ENCODE measurements at regions not wholly inside any gene's neighbourhood (a gene's known extent, or its start where the extent isn't known, plus 50 kb on each side); places are given as distances from the start of the nearest gene placed in this dataset.

DNA sequence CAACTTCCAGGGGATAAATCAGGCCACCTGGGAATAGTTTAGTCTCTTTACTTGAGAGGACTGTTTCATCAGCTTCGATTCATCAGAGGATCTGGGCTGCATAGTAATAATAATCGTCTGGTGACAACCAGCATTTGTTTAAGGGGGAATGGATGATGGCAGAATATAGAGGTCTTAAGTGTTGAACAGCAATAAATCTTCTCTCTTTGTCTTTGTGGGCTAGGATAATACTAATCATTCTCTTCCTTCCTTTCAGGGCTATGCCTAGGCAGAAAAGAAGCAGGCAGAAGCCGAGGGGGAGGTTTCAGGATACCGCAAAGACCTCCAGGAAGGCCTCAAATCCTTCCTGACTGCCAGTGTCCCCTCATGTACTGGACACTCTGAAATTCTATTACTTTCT is 150.4 kb upstream of the GAREM1 start:
- no peak for DNase-seq

DNA sequence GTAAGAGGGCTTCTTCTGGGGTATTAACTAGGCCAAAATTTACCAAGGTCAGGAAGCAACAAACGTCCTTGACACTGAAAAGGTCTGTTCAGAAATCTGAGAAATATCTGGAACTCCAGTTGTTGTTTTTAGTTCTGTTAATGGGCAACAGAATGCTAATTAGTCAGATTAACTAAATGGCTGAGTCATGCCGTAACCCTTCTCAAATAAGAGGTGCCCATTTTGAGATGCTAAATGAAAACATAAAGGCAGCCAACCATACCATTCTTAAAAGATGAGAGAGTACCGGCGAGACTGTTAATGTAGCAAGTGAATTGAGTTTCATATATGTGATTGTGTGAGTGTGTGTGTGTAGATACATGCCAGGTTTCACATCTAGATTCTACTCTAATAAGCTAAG is 147.9 kb upstream of the GAREM1 start:
- no peak for DNase-seq

DNA sequence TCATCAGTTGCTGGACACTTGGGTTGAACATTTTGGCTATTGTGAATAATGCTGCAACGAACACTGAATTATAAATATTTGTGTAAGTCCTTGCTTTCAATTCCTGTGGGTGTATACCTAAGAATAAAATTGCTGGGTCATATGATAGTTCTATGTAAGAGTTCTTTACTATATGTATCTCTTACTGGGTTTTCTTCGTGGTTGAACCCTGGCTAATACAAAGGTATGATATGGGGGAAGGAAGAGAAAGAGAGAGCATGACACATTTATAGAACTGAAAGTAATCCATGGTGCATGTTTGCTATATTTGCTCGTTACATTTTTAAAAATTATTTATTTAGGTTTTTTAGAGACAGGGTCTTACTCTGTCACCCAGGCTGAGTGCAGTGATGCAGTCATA is 143.1 kb upstream of the GAREM1 start:
- no peak for DNase-seq

DNA sequence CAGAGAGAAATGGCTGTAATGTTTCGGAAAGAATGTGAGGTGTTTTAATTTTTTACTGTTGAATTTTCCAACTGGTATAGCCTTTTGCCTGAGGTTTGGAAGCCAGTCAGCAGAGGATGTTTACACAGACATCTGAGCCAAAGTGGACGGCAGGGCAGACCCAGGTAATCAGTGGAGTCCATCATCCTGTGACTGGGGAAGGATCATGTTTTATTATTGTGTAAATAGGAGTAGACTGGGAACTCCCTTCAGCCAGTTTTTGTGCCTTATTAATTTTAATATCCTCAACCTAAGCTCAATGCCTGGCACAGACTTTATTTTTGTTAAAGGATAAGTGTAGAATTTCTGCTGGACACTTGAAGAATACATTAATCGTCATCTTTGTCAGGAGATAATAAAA is 142.0 kb upstream of the GAREM1 start:
- DNase-seq: peak; percentile 55

DNA sequence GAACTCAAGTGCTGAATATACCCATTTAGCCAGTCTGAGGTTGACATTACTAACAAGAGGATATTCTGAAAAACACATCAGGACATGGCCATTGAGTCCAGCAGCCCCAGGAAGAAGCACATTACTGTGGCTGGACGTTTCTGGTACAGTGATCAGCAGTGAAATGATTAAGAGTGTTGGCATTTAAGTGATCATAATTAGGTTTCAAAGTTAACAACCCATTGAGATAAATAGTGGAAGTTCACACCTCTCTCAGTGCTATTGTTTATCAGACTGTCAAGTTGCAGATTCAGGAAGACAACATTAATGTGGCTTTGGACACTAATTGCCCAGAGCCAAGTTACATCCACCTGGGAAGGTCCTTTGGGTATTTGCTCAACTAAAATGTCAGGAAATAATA is 139.5 kb upstream of the GAREM1 start:
- no peak for DNase-seq

DNA sequence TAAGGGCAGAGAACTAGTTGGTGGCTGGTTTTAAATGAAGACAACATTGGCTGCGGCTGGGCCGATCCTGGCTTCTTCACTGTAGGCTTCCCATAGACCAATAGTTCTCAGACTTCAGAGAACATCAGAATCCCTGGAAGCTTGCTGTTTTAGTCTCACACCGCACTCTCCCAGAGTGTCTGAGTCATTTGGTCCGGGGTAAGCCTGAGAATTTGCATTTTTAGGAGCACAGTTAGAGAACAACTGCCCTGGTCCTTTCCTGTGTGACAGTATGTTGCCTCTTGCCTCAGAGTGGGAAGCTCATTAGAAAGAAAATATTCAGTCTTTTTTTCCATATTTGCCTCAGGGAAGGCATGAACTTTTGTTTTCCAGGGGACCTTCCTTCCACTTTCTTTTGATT is 137.1 kb upstream of the GAREM1 start:
- DNase-seq: no peak

- DNase-seq: no peak
Measured at GRCh38 chr18:32598144-32598543, 127.5 kb upstream of the GAREM1 start.

- no peak for DNase-seq
Measured at GRCh38 chr18:32596501-32596900, 125.8 kb upstream of the GAREM1 start.

GRCh38 chr18:32595832-32596231 is 125.2 kb upstream of the GAREM1 start:
- no peak for DNase-seq

GRCh38 chr18:32588191-32588590 is 117.5 kb upstream of the GAREM1 start:
- no peak for DNase-seq

DNA sequence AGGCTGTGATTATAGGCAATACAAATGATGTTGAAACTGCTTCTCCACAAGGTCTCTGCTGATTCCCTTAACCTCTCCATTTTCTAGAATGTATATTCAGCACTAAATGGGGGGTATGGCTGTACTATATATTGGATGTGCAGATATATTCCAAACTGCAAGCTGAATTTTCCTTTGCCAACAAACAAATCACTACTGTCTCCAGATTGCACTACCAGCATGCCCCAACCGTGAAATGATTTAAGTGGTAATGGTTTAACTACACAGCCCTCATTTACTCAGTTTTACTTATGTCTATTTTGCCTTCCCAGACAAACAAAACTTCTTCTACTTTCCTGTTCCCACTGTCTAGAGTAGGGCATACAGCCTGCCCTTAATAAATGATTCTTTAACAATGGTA is 112.7 kb upstream of the GAREM1 start:
- DNase-seq: no peak

DNA sequence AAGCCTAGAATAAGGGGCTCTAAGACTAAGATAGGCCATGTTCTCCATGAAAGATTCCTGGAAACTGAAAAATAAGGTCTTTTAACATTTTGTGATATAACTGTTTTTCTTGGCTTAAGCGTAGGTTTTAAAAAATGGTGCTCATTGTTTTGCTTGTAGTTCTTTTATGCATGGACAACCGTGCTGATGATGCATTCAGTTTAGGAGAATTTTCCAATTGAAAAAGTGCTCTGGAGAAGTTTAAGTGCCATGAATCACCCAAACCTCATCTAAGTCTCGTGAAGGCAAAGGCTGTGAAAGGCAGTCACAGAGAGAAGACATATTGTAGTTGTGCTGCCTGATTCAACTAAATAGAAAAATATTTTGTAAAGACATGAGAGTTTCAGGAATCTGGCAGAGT is 111.8 kb upstream of the GAREM1 start:
- no peak for DNase-seq

DNA sequence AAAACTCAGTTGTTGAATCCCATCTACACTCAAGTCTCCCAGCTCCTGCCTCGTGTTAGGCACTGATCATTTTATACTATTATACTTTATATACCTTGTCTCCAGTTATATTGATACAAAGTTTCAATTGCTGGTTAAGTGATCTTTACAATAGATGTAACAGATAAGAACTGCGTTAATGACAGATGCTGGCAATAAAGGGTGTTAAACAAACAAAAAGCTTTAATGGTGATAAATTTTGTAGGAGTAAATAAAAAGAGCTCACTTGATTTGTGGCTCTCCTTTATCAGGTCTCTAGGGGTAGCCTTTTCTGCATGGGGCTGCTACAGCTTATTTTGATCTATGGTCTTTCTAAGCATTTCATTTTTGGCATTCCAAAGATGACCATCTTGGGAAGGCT is 106.9 kb upstream of the GAREM1 start:
- DNase-seq: no peak

- no peak for DNase-seq
Measured at GRCh38 chr18:32576296-32576916, 105.7 kb upstream of the GAREM1 start.

GRCh38 chr18:32566960-32567359 is 96.3 kb upstream of the GAREM1 start:
- DNase-seq: no peak

DNA sequence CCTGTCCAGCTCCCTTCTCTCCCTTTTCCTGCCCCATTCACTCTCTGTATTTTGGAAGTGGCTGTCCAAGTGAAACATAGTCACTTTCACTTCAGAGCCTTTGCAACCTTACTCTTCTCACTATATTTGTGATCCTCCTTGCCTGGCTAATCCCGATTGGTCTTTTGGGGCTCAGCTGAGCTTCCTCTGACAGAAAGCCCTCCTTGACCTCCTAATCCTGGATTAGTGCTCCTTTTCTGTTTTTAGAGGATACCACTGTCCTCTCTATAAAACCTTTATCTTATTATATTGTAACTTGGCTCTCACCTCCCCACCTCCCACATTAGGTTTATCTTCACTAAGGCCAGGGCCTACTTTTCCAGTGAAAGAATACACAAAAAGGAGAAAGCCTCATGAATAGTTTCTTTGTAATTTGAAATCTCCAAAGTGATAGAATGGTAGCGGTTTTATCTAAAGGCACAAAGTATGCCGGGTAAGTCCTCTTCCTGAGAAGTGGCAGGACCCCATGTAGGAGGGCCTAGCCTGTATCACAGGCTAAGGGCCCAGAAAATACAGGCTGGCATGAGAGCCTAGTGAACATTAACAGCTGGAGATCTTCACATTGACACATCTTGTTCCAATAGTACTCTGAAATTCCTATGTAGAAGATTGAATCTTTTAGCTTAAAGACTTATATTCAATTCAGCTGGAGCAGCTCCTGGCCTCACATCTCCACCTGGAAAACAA is 83.1 kb upstream of the GAREM1 start:
- DNase-seq: no peak

DNA sequence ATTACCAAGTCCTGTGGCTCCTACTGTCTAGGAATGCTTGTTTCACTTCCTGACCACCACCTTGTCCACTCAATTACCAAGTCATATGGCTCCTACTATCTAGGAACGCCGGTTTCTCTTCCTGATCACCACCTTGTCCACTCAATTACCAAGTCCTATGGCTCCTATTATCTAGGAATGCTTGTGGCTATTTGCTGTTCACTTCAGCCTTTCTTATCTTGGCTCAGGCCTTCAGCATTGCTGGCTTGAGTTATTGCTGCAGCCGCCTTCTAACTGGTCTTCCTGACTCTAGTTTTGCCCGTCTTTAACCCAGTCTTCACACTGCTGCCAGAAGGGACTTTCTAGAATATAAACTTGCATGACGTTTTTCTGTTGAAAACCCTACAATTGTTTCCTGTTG is 82.5 kb upstream of the GAREM1 start:
- DNase-seq: no peak

DNA sequence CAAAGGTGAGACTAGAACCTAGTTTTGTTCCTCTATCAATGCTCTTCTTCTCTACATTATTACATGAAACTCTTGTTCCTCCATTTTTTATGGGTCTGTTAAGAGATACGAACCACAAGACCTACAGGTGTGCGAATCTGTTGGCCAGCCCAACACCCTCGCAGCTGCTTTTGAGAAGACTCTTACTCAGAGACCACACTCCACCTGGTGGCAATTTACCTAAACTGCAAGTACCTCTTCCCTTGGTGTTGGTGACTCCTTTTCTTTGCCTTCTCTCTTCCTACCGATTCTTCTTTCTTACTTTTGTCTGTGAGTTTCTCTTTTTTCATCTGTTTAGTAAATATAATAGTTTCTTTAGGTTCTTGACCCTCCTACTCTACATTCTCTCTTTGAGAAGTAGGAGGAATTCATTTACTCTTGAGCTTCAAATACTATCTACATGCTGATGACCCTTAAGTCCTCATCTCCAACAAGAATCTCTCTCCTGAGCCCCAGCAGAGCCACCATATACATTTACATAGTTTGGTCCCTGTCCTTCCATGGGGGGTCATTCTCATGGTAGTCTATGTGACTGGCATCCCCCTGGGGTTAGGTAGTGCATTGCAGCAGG is 81.8 kb upstream of the GAREM1 start:
- no peak for DNase-seq

GRCh38 chr18:32550963-32551362 is 80.3 kb upstream of the GAREM1 start:
- DNase-seq: no peak

DNA sequence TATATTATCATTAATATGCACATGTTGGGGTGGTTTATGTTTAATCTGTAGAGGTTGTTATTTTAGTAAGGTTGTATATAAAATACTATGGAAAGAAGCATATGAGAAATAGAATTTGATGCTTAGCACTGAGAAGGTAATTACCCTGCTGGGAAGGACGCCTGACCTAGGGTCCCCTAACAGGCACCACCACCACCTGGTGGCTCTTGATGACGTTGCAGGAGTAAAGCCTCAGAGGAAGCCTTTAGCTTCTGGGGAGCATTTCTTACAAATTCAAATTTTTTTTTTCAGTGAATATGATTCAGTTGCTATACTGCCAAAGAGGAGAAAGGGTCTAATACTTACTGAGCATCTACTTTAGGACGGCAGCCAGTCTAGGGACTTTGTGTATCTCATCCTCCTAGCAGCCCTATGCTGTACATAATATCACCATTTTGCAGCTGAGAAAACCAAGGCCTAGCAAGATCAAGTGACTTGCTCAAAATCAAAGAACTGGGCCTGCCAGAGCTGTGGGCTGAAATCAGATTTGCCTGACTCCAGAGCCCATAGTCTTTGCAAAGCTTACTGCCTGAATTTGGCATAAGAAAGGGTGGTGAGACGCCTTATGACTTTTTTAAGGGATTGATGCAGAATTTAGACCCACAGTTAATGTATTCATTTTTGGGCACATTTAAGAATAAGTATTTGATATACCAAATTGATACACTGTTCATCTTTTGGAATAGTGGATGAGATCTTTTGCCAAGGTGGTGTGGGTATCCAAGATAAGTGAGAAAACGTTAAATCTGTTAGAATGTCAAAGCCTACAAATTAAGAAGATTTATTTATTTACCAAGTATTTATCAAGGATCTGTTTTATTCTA is 78.8 kb upstream of the GAREM1 start:
- peak; percentile 72 for DNase-seq

DNA sequence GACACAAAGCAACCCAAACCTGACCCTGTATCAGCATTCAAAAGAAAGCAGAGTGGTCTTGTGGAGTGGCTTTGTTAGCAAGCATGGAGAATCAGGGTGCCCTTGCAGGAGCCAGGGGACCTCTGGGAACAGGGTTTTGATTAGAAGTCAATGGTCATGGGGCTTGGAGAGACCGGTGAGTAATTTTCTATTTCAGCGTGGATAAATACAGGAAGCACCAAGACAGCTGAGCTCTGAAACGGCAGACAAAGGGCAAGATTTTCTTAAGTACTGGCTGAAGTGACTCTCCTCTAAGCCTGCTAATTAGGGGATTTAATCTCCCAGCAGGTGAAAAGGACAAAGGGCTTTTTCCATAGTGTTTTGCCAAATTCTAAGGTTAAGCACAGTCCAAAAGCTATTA is 78.0 kb upstream of the GAREM1 start:
- peak; percentile 84 for DNase-seq

GRCh38 chr18:32545631-32546030 is 74.9 kb upstream of the GAREM1 start:
- no peak for DNase-seq

GRCh38 chr18:32544088-32544487 is 73.4 kb upstream of the GAREM1 start:
- DNase-seq: no peak

Data from DMS79 (cell line).